Umbilical cord (tissue), 1 donor: ENCODE measurements at regions not wholly inside any gene's neighbourhood (a gene's known extent, or its start where the extent isn't known, plus 50 kb on each side); places are given as distances from the start of the nearest gene placed in this dataset.

Experiments
- DNase-seq: peaks from one replicate; pipeline ENCODE4 v3.0.0-alpha.2; 2015; ENCODE audit warnings: low spot score

- peak; percentile 31 for DNase-seq
Observed at GRCh38 chr7:46385662-46386309, 464.7 kb upstream of the IGFBP3 start.

GRCh38 chr7:46383605-46384004 is 462.5 kb upstream of the IGFBP3 start:
- DNase-seq, result no peak

- DNase-seq, result no peak
Observed at GRCh38 chr7:46369933-46370654, 449.0 kb upstream of the IGFBP3 start.

GRCh38 chr7:46368871-46369270 is 447.8 kb upstream of the IGFBP3 start:
- DNase-seq, result no peak

- DNase-seq, result no peak
Observed at GRCh38 chr7:46366526-46366925, 445.5 kb upstream of the IGFBP3 start.

GRCh38 chr7:46363688-46364087 is 442.6 kb upstream of the IGFBP3 start:
- no peak for DNase-seq

GRCh38 chr7:46360811-46361210 is 439.7 kb upstream of the IGFBP3 start:
- DNase-seq, result no peak

GRCh38 chr7:46360296-46360695 is 439.2 kb upstream of the IGFBP3 start:
- DNase-seq, result no peak

- no peak for DNase-seq
Observed at GRCh38 chr7:46357851-46358250, 436.8 kb upstream of the IGFBP3 start.

- no peak for DNase-seq
Observed at GRCh38 chr7:46357290-46357689, 436.2 kb upstream of the IGFBP3 start.

- no peak for DNase-seq
Observed at GRCh38 chr7:46356371-46356770, 435.3 kb upstream of the IGFBP3 start.

GRCh38 chr7:46355331-46355730 is 434.3 kb upstream of the IGFBP3 start:
- DNase-seq, result no peak

GRCh38 chr7:46352004-46352954 is 431.2 kb upstream of the IGFBP3 start:
- peak; percentile 74 for DNase-seq

GRCh38 chr7:46349490-46349889 is 428.4 kb upstream of the IGFBP3 start:
- DNase-seq, result peak; percentile 20

GRCh38 chr7:46344533-46344932 is 423.5 kb upstream of the IGFBP3 start:
- DNase-seq, result no peak

GRCh38 chr7:46343802-46344201 is 422.7 kb upstream of the IGFBP3 start:
- no peak for DNase-seq

- no peak for DNase-seq
Observed at GRCh38 chr7:46322937-46323336, 401.9 kb upstream of the IGFBP3 start.

GRCh38 chr7:46321556-46322205 is 400.6 kb upstream of the IGFBP3 start:
- DNase-seq, result peak; percentile 42

GRCh38 chr7:46320956-46321355 is 399.9 kb upstream of the IGFBP3 start:
- DNase-seq, result peak; percentile 10

- no peak for DNase-seq
Observed at GRCh38 chr7:46319841-46320240, 398.8 kb upstream of the IGFBP3 start.

GRCh38 chr7:46318276-46318675 is 397.2 kb upstream of the IGFBP3 start:
- DNase-seq, result no peak

- peak; percentile 32 for DNase-seq
Observed at GRCh38 chr7:46317256-46317655, 396.2 kb upstream of the IGFBP3 start.
